ENCODE measurements at regions not wholly inside any gene's neighbourhood (a gene's known extent, or its start where the extent isn't known, plus 50 kb on each side); places are given as distances from the start of the nearest gene placed in this dataset.

DNA sequence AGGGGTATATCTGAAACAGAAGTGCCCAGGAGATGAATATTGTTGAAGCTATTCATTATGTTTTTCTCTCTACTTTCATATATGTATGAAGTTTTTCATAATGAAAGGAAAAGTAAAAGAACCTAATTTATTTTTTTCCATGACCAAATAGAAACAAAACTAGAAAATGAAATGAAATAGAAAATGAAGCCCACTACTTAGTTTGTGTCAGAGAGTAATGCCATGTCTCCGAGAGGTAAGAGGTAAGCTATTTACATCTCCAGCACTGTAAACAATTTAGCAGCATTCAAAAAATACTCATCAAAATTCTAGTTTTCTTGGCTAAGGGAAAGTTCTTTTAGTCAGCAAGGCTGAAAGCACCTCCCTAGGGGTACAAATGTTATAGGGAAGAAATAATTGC lies 238.6 kb downstream of the PTH2R start:
- H3K27me3 Mint-ChIP-seq (ENCODE audit: low read depth) = no peaks in the 10 kb centered on the region; the same call in 1 of the 2 replicates
- Histone ChIP-seq H2AK5ac (ENCODE audit: insufficient read length, low read length) (no peak overlapping the region), H3K4me1 (ENCODE audit: insufficient read depth, low read length) (no peaks in the 10 kb centered on the region), H3K4ac (ENCODE audit: low read depth, low read length) (no peak overlapping the region), H4K5ac (ENCODE audit: insufficient read length, low read depth, low read length) (no peak overlapping the region), H3K4me2 (ENCODE audit: insufficient read depth, insufficient read length, low read length) (no peak overlapping the region), H2BK12ac (ENCODE audit: insufficient read length, low read depth, low read length) (no peak overlapping the region), H3K9me3 (ENCODE audit: control insufficient read depth, low read depth, low read length) (no peaks in the 10 kb centered on the region), H3K27me3 (ENCODE audit: insufficient read depth, low read length) (no peaks in the 10 kb centered on the region), H3K79me1 (ENCODE audit: insufficient read depth, low read depth, low read length, poor library complexity, severe bottlenecking) (no peaks in the 10 kb centered on the region), H3K27ac (ENCODE audit: insufficient read length, low read depth, low read length) (no peak overlapping the region), H3T11ph (ENCODE audit: low read length) (no peak overlapping the region), H3K18ac (ENCODE audit: insufficient read length, low read depth, low read length) (no peak overlapping the region), H4K8ac (replicated peaks; ENCODE audit: insufficient read length, low read depth, low read length) (no peak overlapping the region), H4K20me1 (ENCODE audit: control insufficient read depth, insufficient read depth, insufficient read length) (no peaks in the 10 kb centered on the region), H2BK120ac (ENCODE audit: low read depth, low read length, poor library complexity, severe bottlenecking) (no peak overlapping the region), H4K91ac (ENCODE audit: insufficient read length, low read depth, low read length) (no peak overlapping the region), H2AFZ (ENCODE audit: low read length) (no peak overlapping the region), H3K23me2 (ENCODE audit: insufficient read length, low read depth, low read length, poor library complexity, severe bottlenecking) (no peaks in the 10 kb centered on the region), H3K23ac (ENCODE audit: insufficient read length, low read depth, low read length) (no peak overlapping the region), H3K79me2 (ENCODE audit: insufficient read depth, low read length) (no peaks in the 10 kb centered on the region), H3K14ac (ENCODE audit: insufficient read depth, low read length) (no peak overlapping the region), H2BK5ac (ENCODE audit: insufficient read length, low read length) (no peak overlapping the region), H2BK20ac (ENCODE audit: low read depth, low read length, poor library complexity, severe bottlenecking) (no peak overlapping the region), H3K56ac (ENCODE audit: insufficient read length, low read depth, low read length) (no peak overlapping the region), H2BK15ac (ENCODE audit: low read depth, low read length) (no peak overlapping the region), H3K9ac (ENCODE audit: extremely low read depth, insufficient read length, low read length) (no peak overlapping the region)
- DNase-seq = no peak
- no peaks in the 10 kb centered on the region for H3K36me3 Mint-ChIP-seq (ENCODE audit: insufficient read depth in 1 of 3, low read depth in 3 of 3)
- H3K4me1 Mint-ChIP-seq = no peaks in the 10 kb centered on the region
- no peak for TF ChIP-seq CTCF (conservative IDR thresholded peaks at IDR 0.05)
- no peak overlapping the region for H3K27ac Mint-ChIP-seq
- no peaks in the 10 kb centered on the region for H3K9me3 Mint-ChIP-seq
- WGBS (ENCODE audit: extremely low coverage, insufficient read length, low lambda C conversion rate) = no CpG with 5 or more reads among the region's 1 CpG
- H3K4me3 Mint-ChIP-seq = no peak overlapping the region

Data from H9 (cell line).